ENCODE measurements at regions not wholly inside any gene's neighbourhood (a gene's known extent, or its start where the extent isn't known, plus 50 kb on each side); places are given as distances from the start of the nearest gene placed in this dataset.
"Not testable (repeated sequence)": the region's sequence is repeated elsewhere in the genome, so short reads cannot be mapped to it uniquely, and the experiment has no call there.

DNA sequence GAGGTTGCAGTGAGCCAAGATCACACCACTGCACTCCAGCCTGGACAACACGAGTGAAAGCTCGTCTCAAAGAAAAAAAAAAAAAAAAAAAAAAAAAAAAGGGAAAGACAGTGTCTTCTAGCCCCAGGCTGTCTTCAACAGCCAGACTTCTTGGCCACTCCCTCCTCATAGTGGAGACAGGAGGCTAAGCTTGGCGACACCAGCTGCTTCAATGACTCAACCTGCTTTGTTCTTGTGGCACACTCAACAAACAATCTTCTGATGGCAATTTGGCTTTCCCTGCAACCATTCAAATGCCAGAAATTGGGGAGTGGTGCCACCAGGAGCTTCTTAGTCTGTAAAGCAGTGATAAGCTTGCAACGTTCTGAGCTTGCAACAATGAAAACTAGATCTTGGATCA lies 290.4 kb upstream of the DYNLRB2 start:
- no peak for DNase-seq

DNA sequence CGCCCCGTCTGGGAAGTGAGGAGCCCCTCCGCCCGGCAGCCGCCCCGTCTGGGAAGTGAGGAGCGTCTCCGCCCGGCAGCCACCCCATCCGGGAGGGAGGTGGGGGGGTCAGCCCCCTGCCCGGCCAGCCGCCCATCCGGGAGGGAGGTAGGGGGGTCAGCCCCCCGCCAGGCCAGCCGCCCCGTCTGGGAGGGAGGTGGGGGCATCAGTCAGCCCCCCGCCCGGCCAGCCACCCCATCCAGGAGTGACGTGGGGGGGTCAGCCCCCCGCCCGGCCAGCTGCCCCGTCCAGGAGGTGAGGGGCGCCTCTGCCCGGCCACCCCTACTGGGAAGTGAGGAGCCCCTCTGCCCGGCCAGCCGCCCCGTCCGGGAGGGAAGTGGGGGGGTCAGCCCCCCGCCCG lies 297.5 kb upstream of the DYNLRB2 start:
- DNase-seq, result not testable (repeated sequence)

DNA sequence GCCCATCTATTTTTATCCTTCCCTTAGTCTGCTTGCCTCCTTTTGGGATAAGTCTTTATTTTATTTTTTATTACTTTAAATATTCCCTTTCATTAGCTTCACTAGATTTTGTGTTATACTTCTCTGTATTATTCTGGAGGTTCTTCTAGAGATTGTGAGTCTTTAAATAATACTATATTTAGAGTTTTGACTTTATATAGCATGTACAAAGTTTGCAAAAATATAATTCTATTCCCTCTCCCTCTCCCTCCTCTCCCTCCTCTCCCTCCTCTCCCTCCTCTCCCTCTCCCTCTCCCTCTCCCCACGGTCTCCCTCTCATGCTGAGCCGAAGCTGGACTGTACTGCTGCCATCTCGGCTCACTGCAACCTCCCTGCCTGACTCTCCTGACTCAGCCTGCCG lies 298.5 kb upstream of the DYNLRB2 start:
- DNase-seq, result not testable (repeated sequence)

DNA sequence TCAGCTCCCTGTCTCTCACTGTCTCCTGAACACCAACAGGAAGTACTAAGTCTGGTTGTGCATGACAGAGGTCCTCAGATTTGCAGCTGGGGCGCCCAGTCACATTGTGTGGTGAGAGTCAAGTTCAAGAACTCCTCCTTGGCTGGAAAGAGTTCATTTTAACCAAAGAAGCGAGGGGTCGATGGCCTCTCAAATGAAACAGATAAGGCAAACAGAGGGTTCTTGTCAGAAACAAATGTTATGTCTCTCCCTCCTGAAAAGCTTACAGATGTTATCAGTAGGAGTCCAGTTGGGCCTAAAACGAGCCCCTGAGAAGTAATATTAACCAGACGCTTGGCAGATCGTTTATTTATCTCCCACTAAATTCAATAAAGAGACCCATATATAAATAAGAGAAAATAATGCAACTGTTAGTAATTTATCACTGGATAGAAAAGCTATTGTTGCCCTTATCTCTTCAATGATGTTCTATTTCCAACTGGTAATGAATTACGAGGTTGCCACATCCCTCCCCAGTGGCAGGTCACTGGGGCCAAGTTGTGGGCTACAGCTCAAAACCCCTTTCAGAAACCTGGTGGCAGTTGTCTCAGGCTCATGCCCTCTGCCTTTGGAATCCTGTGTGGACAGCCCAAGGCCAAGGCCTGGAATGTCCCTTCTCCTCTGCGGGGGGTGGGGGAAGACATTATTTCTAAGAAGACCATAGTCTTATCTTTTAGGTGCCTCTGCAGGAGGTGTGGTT lies 307.5 kb upstream of the DYNLRB2 start:
- DNase-seq, result no peak

DNA sequence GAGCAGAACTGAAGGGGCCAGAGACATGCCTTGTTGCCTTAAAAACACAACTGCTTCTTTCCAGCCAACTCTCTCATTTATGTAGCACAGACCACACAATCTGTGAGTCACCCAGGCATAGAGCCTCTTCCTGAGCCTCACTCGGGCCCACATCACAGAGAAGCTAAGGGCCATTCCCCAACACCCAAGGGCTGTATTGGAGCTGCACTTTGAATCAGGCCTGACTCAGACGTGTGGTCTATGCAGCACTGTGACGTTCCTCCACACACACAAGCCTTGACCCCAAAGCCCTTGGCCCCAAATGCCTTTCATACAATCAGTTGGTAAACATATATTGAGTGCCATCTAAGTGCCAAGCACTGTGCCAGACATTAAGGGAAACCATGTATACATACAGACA lies 308.9 kb upstream of the DYNLRB2 start:
- no peak for DNase-seq

DNA sequence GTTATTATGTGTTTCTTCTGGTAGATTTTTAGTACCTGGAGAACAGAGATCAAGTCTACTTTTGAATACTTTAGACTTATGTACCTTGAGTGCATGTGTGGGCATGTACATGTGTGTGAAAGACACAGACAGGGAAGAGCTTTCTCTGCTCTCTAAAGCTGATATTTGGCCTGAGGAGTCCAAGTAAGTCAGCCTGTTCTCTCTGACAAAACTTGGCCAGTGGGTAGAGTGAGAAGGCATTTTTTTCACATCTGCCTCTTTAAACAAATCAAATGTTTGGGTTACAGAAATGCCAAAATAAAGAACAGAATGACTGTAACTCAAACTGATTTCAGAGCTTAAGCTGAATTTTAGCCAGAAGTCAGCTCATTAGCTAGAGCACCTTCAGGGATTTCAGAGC lies 309.7 kb upstream of the DYNLRB2 start:
- DNase-seq, result no peak

DNA sequence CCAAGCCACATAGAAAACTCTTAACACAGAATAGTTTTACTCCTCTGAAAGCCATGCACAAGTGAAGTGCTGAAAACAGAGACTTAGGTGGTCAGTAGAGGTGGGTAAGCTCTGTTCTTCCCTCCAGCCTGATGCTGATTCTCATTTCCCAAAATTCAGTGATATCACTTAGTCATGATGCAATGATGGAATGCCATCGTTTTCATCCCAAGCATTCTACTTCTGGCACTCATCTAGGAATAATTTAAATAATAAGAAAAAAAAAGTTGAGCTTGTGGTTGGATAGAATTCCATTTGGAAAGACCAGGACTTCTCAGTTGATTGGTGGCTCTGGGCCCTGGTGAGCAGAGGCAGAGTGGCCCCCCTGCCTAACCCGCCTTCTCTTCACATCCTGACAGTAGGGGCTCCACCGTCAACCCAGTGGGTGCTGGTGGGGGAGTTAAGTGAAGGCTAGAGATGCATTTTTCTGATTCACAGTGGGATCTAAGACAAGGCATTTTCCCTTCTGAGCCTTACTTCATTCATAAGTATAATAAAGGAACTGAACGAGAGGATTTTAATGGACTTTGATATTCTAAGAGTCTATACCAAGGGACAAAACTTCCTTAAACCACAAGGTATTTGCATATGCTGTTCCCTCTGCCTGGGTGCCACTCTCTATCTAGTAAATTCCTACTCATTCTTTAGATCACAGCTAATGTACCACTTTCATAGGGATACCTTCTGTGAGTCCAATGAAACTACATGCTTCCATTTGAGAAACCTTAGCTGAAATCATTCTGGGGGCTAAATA lies 310.3 kb upstream of the DYNLRB2 start:
- DNase-seq, result no peak

DNA sequence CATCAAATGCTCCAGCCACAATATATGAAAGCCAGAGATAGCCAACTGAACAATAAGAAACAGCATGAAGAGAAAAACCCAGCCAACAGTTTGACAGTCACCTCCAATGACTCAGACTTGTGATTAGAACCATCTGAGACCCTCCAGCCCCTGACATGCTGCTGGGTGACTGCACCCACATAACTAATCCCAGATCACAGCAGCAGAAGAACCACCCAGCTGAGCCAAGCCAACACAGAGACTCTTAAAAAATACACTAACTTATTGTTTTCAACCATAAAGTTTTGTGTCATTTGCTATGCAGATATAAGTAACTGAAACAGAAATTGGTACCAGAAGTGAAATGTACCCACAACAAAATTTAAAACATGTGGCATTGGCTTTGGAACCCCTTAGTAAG lies 314.3 kb upstream of the DYNLRB2 start:
- DNase-seq, result no peak

DNA sequence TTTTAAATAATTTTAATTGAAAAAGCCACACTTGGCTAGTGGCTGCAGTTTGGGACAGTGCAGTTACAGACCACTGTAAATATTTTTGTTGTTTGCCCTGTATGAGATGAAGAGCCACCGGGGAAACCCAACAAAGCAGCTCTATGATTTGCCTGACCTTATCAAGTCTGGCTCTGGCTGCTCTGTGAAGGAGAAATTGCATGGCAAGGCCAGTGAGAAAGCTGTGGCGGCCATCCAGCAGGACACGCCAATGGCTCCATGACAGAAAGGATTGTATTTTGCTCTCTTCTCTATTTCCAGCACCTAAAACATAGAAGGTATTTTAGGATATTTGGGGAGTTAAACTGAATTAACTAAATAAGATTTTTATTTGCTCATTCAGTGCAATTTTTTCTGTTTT lies 330.0 kb upstream of the DYNLRB2 start:
- no peak for DNase-seq

DNA sequence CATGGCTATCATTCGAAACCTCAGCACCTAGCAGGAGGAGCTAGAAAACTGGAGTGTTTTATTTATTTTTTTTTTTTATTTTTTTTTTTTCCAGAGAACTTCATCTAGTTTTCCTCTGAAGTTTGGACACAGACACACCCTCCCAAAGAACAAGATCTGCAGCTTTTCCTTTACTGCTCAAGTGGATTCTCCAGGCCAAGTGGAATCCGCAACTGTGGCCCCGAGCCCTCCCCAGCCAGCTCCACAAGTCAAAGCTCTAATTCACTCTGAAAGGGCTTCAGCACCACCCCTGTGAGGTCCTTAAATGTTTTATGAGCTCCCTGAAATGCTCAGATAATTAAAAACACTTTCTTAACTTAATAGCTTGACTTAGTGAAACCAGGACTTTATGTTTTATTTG lies 332.1 kb upstream of the DYNLRB2 start:
- DNase-seq, result no peak

DNA sequence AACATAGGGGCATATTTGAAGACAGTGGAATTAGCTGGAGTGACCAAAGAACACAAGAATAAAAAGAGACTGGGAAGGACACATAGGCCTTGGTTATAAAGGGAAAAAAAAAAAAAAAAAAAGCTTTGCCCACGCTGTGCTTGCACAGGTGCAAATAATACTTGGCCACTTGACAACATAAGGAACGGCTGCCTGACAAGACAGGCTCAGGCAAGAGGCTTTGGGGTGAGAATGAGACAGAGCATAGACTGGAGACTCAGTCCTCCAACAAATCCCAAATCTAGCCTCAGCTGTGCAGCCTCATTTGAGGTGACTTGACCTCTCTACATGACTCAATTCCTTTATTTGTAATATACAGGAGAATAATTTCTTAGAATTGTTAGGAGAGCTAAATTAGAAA lies 332.8 kb upstream of the DYNLRB2 start:
- no peak for DNase-seq

DNA sequence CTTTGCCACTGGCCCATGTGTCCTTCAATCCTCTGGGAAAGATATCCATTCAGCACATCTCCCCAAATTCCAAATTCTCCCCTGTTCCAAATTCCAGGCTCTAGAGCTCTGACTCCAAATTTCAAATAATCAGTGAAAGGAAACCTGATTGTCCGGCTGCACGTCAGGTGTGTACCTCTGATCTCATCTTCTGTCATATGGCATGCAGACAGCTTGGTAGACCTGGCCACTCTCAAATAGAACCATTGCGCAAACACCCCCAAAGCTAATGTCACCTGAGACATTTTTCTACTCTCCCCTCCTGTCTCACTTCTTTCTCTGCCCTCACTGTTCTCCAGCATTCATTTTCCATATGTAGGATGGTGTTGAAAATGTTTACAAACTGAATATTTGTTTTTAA lies 337.0 kb upstream of the DYNLRB2 start:
- no peak for DNase-seq

DNA sequence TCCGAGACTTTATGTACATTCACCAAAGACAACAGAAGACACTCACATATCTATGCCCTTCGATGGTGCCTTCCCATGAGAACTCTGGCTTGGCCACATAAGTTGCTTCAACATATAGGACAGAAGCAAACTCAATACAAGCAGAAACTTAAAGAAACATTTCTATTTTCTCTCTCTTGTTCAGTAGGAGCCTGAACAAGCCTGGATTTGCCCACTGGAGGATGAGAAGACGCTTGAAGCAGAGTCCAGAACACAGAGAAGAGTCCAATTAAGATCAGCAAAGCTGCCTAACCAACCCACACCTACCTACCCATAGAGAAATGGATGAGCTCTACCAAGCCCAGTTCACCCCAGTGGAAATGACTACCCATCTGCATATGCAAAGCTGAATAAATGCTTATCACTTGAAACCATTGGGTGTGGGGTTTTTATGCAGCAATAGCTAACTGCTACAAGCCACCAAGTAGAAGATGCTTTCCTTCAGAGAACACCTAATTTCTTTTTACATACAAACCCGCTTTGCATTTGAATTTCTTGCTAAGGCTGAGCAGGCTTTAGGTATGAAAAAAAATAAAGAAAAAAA lies 337.9 kb upstream of the DYNLRB2 start:
- DNase-seq, result no peak

DNA sequence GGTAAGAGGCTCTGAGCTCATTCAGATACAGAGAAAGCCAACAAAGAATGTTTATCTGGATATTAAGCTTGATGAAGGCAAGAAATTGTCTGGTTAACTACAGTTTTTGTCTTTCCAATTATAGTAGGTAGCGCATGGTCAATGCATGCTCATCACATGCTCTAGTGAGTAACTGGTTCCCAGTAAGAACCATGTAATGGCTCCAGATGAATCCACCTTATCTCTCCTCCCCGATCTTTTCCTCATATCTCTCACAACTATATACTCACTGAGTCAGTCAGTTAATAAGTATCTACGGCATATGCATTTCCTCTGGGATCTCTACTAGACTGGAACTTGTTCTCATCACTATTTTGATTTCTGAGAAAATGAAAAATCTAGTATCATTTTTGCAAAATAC lies 340.7 kb upstream of the DYNLRB2 start:
- no peak for DNase-seq

DNA sequence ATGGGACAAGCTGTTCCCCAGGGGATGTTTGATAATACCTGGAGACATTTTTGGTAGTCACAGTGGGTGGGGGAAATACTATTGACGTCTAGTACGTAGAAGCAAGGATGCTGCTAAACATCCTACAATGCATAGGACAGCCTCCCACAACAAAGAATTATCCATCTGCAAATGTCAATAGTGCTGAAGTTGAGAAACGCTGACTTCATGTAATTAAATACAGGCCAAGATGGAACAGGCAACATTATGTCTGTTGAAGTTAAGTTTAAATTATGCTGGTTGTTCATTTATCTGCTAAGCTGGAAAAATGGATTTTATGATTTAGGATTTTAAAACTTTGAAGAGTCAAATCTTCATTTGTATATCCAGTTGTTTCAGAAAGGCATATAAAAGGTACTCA lies 341.2 kb upstream of the DYNLRB2 start:
- DNase-seq, result no peak

DNA sequence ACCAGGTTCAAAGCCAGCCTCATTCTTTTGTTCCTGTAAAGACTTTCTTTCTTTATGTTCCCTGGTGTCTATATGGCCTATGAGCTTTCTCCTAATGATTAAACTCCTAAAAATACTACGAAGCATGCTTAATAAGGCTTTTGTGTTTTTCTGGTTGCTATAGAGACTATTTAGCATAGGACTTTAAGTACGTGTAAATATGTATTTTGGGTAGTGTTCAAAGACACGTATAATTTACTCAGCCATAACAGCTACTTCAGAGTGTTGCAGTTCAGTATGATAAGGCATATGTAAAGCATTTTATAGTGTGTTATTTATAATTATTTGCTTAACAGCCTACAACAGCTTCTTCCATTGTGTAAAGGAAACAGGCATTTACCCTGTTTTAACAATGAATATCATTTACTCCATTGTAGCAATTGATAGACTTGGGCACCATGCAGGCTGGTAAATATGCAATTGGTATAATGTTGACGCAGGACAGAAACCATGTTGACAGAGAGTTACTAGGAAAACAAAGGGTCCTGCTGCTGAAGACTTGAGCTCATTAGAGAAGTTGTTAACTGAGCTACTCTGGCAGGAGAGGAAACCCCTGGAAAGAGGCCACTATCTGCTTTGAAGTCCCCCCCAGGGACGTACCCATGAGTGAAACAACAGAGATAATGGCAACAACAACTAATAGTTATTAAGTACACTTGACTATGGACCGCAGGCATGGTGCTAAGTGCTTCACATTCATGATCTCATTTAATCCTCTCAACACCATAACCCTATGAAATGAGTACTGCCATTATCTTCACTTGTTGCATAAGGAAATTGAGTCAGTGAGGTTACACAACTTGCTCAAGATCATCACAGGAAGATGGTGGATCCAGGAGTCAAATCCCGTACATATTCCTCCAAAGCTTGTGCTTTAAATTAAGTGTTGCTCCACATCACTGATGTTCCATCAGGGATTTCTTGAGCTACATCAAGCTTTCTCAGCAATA lies 342.2 kb upstream of the DYNLRB2 start:
- DNase-seq, result no peak

DNA sequence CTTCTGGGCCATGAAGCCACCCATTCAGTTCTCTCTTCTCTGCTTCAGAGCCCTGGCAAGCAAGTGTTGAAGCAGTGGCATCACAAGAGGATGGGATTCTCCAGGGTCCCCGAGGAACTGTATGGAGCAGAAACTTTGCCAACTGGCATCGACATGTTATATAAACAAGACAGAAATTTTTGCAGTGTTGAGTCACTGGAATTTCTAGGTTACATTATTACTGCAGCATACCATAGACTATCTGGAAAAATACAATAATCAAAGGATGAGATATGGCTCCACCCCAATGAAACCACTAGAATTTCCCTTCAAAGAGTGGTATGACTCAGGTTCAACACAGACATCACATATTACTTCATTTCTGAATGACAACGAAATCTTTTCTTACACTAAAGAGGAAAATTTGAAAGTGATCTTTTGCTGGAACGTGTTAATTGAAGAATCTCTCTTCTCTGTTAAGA lies 343.0 kb upstream of the DYNLRB2 start:
- DNase-seq, result no peak

DNA sequence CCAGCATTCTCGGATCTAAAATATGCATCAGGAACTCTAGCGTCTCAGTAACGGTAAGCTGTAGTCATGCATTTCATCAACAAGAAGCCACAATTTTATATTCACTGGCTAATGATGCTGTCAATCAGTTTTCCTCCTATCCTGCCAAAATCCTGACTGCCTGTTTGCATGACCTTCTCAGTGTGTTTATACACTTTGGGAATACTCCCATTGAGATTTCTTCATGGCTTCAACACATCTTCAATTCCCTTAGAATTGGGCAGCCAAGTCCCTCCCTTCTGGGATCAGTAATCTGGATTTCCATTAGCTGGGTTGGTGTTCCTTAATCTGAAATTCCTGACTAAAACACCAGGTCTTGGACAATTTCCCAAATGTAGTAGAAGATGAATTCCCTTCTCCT lies 348.9 kb upstream of the DYNLRB2 start:
- DNase-seq, result no peak

DNA sequence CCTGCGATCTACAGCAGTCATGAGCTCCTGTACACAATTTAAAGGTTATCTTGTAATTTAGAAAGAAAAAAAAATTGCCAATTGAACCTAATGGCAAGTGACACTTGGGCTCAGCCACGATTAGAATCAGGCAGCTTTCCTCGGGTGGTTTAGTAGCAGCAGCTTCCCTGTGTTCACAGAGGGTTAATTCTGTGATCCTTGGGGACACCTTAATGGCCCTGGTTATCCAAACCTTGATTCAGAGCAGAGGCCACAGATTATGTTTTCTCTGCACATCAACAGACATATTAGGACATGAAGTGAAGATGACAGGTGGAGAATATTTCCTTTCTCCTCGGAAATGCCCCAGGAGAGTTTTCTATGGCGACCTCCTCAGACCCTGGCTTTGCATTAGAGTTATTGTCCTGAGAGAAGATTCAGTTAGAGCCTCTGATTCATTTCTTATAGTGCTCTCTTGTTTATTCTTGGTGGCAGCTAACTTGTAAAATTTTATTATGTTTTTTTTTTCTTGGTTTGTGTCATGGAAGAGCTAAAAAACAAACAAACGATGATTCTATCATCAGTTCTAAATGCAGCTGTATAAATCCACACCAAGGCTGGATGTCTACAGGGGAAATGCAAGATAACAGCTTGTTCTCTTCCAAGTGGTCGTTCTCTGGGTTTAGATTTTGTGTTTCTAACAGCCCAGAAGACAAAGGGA lies 351.2 kb upstream of the DYNLRB2 start:
- DNase-seq, result no peak

DNA sequence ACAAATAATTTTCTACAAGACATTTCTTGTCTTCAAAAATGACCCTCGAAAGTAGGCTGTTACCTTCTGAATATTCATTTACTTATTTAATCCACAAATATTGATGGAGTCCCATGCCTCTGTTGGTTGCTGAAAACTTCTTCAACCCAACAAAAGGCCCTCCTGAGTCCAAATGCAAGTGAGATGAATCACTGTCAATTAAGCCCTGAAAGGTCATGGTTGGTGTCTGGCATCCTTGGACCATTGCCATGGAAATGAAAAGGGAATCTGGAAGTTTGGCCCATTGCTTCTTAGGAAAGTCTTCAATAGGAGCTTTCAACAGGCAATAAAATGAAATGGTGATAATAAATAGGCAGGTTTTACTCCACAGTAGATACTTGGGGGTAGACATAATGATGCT lies 364.7 kb upstream of the DYNLRB2 start:
- no peak for DNase-seq

DNA sequence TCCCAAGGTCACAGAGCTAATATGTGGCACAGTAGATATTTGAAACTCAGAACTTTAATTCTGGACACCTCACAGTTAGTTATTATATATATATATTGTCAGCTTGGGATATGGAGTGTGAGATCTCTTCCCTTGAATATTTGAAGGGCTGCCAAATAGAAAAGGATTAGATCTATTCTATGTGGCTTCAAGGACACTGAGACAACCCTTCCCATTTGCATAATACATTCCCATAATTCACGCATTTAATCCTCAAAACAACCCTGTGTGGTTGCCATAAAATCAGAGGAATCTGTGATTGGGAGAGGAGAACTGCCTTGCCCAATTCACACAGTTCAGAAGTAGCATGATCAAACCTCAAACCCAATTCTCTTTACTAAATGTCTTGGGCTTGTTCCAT lies 365.8 kb upstream of the DYNLRB2 start:
- DNase-seq, result no peak

DNA sequence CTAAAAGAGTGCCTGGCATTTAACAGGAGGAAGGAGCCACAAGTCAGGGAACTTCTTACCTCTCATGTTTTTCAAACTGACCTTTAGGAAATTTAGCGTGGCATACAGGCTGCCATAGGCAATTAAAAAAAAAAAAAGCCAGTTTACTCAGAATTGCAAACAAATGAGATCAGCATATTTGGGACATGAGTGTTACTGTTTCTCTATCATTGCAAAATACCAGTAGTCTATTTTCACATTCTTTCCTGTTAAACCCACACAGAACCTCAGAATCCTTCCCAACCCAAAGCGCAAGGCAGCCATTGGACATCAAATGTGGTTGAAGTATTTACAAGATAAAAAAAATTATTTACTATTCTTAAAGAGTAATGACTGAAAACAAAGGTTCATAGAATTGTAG lies 366.4 kb upstream of the DYNLRB2 start:
- DNase-seq, result no peak
